Epithelial cell of proximal tubule (primary cell): ENCODE measurements at regions not wholly inside any gene's neighbourhood (a gene's known extent, or its start where the extent isn't known, plus 50 kb on each side); places are given as distances from the start of the nearest gene placed in this dataset.
A peak's percentile ranks its signal among the peaks of the same experiment; 100 is the strongest.

Experiments
- DNase-seq: peaks from one replicate; pipeline ENCODE4 v3.0.0-alpha.2; 2011; ENCODE audit warnings: low read depth
- H3K4me3 ChIP-seq: 2 replicates; pipeline ENCODE4 v1.5.1; 2011; ENCODE audit warnings: low read depth, mild to moderate bottlenecking, low read length
- TF ChIP-seq, protein P1 (sequence below): conservative IDR thresholded peaks from 2 replicates; pipeline ENCODE4 v1.5.1; 2012; ENCODE audit warnings: low read depth, mild to moderate bottlenecking, low read length

- DNase-seq: no peak
- TF ChIP-seq, protein P1, sequence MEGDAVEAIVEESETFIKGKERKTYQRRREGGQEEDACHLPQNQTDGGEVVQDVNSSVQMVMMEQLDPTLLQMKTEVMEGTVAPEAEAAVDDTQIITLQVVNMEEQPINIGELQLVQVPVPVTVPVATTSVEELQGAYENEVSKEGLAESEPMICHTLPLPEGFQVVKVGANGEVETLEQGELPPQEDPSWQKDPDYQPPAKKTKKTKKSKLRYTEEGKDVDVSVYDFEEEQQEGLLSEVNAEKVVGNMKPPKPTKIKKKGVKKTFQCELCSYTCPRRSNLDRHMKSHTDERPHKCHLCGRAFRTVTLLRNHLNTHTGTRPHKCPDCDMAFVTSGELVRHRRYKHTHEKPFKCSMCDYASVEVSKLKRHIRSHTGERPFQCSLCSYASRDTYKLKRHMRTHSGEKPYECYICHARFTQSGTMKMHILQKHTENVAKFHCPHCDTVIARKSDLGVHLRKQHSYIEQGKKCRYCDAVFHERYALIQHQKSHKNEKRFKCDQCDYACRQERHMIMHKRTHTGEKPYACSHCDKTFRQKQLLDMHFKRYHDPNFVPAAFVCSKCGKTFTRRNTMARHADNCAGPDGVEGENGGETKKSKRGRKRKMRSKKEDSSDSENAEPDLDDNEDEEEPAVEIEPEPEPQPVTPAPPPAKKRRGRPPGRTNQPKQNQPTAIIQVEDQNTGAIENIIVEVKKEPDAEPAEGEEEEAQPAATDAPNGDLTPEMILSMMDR: no peak
- no peak overlapping the region for H3K4me3 ChIP-seq
Observed at GRCh38 chr1:118371612-118372011, 186.6 kb upstream of the SPAG17 start.

DNA sequence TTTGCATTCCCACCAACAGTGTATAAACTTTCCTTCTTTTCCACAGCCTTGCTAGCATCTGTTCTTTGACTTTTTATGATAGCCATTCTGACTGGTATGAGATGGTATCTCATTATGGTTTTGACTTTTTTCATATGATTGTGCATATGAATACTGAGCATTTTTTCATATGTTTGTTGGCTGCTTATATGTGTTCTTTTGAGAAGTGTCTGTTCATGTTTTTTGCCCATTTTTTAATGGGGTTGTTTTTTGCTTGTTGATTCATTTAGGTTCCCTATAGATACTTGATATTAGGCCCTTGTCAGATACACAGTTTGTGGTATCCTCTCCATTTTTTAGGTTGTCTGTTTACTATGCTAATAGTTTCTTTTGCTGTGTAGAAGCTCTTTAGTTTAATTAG is 185.8 kb upstream of the SPAG17 start:
- H3K4me3 ChIP-seq: no peak overlapping the region
- TF ChIP-seq, protein P1: no peak
- no peak for DNase-seq

DNA sequence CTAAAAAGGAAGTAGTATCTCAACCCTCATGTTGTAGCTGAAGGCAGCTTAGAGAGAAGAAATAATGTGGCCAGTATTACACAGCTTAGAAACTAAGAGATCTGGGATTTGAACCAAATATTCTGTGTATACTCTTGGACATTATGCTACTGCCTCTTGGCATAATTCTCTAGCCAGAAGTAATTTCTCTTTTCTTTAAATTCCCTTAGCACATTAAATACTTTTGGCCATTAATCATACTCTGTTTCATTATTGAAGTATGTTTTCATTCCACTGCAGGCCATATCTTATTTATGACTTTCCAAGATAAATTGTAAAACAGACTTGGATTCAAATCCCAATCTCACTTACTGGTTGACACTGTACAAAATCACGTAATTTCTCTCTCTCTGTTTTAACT is 181.3 kb upstream of the SPAG17 start:
- TF ChIP-seq, protein P1: no peak
- H3K4me3 ChIP-seq: no peak overlapping the region
- DNase-seq: no peak

DNA sequence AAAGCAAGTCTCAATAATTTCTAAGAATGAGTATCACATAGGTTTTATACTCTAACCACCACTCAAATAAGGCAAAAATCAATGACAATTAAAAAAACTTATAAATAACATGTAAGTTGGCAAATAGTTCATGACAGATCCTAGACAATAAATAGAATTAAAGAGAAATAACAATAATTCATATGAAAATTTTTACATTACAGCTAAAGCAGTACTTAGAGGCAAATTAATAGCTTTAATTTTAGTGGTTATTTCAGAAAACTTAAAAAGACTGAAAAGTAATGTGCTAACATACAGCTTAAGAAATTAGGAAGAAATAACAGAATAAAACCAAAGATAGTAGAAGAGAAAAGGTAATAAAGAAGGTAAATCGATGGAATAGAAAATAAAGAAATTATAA is 179.9 kb upstream of the SPAG17 start:
- DNase-seq: no peak
- TF ChIP-seq, protein P1: no peak
- H3K4me3 ChIP-seq: no peak overlapping the region

GRCh38 chr1:118363396-118363795 is 178.4 kb upstream of the SPAG17 start:
- no peak for DNase-seq
- TF ChIP-seq, protein P1: no peak

GRCh38 chr1:118360817-118361216 is 175.8 kb upstream of the SPAG17 start:
- H3K4me3 ChIP-seq: no peak overlapping the region
- peak; percentile 42 for DNase-seq
- TF ChIP-seq, protein P1: no peak

More at GRCh38 chr1:118363396-118363795, 178.4 kb upstream of the SPAG17 start:
- H3K4me3 ChIP-seq: no peak overlapping the region

DNA sequence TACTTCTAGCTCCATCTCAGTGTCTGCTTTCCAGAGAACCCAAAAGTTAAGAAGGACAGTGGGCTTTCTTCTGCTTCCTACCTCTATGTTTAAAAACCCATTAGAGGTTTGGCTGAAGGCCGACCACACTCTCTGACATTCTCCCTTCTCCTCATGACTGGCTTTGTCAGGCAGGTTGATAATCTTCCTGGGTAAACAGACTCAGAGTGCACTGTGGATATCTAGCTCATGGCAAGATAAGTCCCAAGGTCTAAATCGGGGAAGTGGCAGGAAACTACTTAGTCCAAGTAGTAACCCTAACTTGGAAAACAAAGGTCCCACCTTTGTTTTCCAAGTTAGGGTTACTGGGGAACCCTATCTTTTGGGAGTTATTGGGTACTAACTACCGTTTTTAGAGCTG is 161.9 kb upstream of the SPAG17 start:
- no peak for DNase-seq
- no peak overlapping the region for H3K4me3 ChIP-seq
- TF ChIP-seq, protein P1: no peak
